MM.1S (cell line): ENCODE measurements at regions not wholly inside any gene's neighbourhood (a gene's known extent, or its start where the extent isn't known, plus 50 kb on each side); places are given as distances from the start of the nearest gene placed in this dataset.

Experiments
- CTCF ChIP-seq: fragments of 300-600 bp; sonication (generic); IDR thresholded peaks from 2 replicates; pipeline ENCODE4 v1.5.1; 2016; ENCODE audit warnings: antibody characterized with exemption, low read length, mixed read lengths
- EZH2phosphoT487 ChIP-seq: fragments of 300-600 bp; sonication (generic); IDR thresholded peaks from 2 replicates; pipeline ENCODE4 v1.6.1; 2018; ENCODE audit warnings: antibody characterized with exemption, low read length

DNA sequence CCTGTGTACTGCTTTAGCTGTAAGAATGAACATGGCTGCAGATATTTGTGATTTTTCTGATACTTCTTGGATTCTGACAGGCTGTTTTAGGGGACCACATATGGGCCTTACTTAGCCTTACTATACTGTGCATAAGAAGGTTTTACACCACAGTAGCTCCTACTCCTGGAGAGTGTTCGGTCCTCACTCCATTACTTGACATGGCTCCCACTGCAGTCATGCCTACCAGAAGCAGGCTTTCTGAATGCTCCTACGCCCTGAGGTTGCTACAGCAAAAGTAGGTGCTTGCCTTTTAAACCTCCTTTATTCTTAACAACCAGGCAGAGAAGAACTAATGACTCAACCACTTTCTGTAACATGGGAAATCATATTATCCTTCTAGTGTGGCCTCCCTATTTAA is 125.2 kb upstream of the MAP2 start:
- TF ChIP-seq CTCF (no peak), EZH2phosphoT487 (no peak)
